SH-SY5Y (cell line): ENCODE measurements at regions not wholly inside any gene's neighbourhood (a gene's known extent, or its start where the extent isn't known, plus 50 kb on each side); places are given as distances from the start of the nearest gene placed in this dataset.

ENCODE experiments used
- GATA2 ChIP-seq: IDR thresholded peaks from 2 replicates; pipeline ENCODE4 v1.6.1; 2011; ENCODE audit warnings: mild to moderate bottlenecking, low read depth, low read length
- GATA3 ChIP-seq: IDR thresholded peaks from 2 replicates; pipeline ENCODE4 v1.6.1; 2011; ENCODE audit warnings: low read depth, mild to moderate bottlenecking, low read length, moderate library complexity

DNA sequence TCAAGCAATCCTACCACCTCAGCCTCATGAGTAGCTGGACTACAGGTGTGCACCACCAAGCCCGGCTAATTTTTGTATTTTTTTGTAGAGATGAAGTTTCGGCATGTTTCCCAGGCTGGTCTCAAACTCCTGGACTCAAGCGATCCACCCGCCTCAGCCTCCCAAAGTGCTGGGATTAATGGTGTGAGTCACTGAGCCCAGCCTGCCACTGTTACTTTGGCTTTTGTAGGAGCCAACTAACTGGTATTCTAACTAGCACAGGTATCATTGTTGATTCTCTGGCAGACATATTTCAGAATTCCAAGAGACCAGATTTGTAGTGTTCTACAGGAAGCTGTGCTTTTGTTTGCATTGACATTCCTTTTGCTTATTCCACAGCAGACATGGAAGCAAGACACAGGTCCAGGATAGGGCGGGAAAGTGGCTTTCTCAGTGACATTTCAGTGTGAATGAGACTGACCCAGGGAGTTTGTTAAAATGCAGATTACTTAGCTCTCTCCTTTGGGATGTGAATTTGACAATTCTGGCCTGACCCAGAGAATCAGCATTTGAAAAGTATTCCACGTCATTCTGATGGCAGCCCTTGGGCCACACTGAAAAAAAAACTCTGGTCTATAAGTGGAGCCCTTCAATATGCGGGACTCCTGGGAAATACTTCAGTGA, 52.2 kb upstream of the PAX6 start:
- TF ChIP-seq GATA3 (no peak), GATA2 (no peak)
